PC-9 (cell line): ENCODE measurements at regions not wholly inside any gene's neighbourhood (a gene's known extent, or its start where the extent isn't known, plus 50 kb on each side); places are given as distances from the start of the nearest gene placed in this dataset.

Experiments used
- EZH2 ChIP-seq: fragments of 200-600 bp; sonication (generic); IDR thresholded peaks from 2 replicates; pipeline ENCODE4 v1.8.0; 2017; ENCODE audit warnings: antibody characterized with exemption, low read depth
- TF ChIP-seq, protein P1 (sequence below): fragments of 200-600 bp; sonication (generic); conservative IDR thresholded peaks from 2 replicates; pipeline ENCODE4 v1.6.1; 2017; ENCODE audit warnings: mixed run types, antibody characterized with exemption, mild to moderate bottlenecking, moderate library complexity

DNA sequence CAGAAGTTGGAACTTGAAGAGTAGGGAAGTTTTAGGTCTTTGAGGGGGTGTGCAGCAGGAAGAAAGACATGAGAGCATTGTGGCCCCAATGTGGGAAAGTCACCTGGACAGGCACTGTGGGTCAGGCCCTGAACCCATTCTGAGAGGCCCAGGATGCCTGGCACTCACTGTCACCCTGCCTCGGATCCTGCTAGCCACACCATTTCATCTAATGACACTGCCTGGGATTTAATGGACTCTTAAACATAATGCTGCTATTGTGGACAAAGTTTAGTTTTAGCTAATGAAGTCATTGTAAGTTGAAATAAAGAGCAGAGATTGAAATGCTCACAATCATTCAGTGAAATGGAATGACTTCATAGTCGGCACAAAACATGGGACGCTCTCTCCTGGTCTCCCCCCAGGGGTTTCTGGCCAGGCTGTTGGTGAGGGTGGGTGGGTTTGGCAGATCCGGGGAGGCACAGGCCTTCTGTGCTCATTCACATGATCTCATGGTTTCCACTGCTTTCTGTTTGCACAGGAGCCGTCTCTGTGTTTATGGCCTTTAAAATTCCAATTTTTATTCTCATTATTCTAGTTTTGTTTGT lies 141.8 kb upstream of the KLHL29 start:
- no peak for TF ChIP-seq EZH2
- TF ChIP-seq, protein P1, sequence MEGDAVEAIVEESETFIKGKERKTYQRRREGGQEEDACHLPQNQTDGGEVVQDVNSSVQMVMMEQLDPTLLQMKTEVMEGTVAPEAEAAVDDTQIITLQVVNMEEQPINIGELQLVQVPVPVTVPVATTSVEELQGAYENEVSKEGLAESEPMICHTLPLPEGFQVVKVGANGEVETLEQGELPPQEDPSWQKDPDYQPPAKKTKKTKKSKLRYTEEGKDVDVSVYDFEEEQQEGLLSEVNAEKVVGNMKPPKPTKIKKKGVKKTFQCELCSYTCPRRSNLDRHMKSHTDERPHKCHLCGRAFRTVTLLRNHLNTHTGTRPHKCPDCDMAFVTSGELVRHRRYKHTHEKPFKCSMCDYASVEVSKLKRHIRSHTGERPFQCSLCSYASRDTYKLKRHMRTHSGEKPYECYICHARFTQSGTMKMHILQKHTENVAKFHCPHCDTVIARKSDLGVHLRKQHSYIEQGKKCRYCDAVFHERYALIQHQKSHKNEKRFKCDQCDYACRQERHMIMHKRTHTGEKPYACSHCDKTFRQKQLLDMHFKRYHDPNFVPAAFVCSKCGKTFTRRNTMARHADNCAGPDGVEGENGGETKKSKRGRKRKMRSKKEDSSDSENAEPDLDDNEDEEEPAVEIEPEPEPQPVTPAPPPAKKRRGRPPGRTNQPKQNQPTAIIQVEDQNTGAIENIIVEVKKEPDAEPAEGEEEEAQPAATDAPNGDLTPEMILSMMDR: no peak
